HG02571 (cell line): ENCODE measurements at regions not wholly inside any gene's neighbourhood (a gene's known extent, or its start where the extent isn't known, plus 50 kb on each side); places are given as distances from the start of the nearest gene placed in this dataset.

Source experiments
- ATAC-seq: cut with Tn5 transposase; IDR thresholded peaks from one replicate; pipeline ENCODE4 v1.9.1; 2021; ENCODE audit warnings: mild to moderate bottlenecking, moderate library complexity; ENCODE audit not compliant: unreplicated experiment

DNA sequence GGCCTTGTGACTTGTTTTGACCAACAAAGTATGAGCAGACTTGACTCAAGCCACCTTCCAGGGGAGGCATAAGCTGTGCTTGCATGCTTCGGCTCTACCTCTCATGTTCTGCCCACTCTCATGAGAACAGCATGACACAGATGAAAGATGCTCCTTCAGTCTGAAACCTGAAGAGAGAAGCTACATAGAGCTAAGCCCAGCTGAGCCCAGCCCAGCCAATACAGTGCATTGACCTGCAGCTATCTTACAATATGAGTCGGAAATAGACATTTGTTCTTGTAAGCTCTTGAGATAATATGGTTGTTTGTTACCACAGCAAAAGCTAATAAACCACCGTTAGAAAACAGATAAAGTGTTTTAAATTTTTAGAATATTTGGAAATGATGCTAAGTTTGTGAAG lies 426.7 kb upstream of the PKDCC start:
- ATAC-seq = no peak

DNA sequence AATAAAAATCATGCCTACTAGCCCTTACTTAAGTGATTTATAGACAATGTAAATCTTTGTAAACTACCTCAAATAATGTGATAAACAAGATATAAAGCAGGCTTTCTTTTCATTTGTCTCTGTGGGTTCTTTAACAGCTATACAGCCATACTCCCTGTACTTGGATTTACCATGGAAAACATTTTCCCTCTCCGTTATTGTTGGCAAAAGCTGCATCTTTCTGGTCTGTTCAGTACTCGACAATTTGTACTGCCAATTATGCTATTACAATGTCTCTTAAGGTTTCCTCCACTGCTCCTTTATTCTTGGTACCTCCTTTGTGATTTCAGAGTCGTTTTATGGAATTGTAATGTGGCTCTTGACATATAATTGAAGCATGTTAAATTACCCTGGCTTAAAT lies 426.3 kb upstream of the PKDCC start:
- ATAC-seq = no peak

DNA sequence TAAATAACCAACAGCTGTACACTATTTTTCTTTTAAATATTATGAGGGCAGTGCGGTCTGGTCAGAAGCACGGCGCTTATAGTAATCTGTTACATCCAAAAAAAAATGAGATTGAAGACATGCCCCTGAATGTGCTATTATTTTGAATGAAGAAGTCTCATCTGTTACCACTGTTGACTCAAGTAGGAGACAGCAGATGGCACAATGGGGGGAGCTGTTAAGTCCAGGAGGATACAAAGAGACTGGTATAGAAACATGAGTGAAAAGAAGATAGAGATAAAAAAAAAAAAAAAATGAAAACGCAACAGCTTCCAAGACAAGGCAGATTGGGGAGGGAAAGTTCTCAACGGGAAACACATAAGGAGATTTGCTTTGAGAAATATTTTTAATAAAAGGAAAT lies 425.5 kb upstream of the PKDCC start:
- ATAC-seq = no peak

DNA sequence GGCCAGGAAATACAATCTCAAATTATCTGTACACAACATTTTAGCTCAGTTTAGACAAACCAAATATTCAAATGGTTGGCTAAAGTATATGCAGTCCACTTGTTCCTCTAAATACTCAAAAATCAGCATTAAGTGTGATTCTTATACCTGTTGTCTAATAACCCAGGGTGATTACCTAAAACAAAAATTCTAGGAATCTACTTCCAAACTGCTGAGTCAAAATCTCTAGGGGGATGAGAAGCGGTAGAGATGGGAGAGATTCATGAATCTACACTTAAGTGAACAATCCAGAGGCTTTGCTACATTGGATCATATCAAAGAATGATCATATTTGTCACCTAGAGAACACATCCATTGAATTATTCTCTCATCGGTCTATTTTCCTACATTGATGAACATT lies 420.9 kb upstream of the PKDCC start:
- no peak for ATAC-seq

DNA sequence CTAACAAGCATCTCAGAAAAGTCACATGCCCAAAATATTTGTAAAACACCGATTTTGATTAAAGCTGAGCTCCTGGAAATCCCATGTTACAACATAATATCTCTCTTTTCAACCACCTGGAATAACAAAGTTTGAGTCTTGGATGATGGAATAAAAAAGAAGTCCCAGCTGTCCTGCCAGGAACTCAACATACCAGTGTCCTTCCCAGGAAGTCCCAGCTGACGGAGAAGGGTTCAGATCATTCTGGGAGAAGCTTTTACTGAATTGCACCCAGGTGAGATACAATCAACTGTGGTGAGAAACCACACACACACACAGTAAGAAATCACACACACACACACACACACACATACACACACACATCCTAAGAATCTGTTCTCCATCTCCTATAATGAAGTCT lies 413.1 kb upstream of the PKDCC start:
- no peak for ATAC-seq

DNA sequence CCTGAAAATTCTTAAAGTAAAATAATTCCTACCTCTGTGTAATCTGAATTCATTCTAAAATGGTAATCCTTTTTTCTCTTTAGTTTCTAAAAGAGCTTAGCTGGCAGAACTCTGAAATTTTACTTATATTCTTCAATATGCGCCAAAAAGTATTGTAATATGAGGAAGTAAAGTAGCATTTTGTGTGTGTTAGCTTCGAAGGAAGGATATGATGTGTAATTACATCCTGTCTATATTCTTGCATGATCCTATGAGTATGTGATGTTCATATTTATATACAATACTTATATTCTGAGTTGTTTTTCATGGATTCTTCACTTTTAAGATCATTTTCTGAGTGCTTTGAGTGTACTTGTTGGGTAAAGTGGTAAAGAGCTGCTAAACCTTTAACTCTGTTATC lies 402.9 kb upstream of the PKDCC start:
- ATAC-seq = no peak

DNA sequence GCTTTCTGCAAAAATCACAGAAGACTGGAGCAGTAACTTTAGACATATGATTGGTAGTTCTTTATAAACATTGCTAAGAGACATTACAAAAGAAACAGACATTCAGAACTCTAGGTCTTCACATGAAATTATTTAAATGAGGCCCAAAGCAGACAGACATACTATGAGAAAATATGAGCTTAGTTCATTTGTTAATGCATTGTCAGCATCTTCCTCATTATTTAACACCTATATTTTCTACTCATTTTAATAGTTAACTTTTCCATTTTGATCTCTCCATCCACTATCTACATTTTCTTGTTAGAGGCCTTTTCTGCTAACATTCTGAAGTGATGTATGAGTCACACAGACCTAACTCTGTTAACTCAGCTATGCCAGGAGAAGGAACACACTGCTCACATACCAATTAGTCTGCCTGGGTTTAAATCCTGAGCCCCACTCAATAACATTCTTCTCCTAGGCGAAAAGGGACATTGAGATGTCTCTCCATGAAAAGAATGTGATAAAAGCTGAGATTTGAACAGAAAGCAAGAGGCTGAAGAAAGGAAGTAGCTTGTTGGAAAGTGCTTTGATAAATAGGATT lies 400.3 kb upstream of the PKDCC start:
- ATAC-seq = no peak

DNA sequence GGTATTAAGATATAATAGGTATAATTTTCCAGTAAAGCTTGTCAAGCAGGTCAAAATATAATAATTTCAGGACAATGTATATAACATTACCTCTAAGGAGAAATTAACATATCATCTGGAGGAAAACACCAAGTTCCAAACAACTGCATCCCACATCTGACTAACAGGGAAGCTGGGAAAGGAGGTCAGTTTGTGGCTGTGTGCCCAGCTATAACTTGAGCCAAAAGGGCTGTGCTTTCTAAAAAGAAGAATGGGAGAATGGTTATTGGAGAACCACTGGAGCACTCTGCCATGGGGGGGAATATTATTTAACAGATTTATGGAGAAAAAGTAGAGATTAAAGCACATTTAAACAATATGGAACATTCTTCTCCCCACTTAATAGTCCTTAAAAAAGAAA lies 390.6 kb upstream of the PKDCC start:
- no peak for ATAC-seq

DNA sequence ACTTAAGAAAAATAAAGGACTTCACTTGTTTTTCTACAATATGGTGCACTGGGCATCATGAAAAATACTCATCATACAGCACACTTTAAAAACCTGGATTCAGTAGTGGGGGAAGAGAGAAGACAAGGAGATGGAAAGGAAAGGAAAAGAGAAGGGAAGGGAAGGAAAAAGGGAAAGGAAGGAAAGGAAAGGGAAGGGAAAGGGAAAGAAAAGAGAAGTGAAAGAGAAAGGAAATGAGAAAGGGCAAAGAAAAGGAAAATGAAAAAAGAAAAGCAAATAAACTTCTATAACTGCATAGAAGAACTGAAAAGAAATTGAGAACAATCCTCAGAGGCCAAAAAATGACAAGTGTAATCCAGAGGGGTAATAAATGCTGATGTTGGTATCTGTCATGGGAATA lies 388.1 kb upstream of the PKDCC start:
- ATAC-seq = no peak

DNA sequence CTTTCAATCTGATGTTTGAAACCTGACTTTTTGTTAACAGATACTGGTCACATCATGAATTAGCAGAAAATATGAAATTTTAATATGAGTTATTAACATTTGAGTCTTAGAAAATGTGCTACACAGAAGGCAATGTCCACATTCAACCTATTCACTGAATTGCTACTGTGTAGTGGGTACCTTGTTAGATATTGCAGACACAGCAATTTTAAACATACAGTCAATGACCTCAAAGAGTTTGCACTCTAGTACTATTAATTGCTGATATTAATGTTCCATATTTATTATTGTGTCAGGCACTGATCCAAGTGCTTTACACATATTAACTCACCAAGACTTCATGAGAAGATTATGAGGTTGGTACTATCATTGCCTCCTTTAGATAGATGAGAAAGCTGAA lies 385.4 kb upstream of the PKDCC start:
- ATAC-seq = no peak

DNA sequence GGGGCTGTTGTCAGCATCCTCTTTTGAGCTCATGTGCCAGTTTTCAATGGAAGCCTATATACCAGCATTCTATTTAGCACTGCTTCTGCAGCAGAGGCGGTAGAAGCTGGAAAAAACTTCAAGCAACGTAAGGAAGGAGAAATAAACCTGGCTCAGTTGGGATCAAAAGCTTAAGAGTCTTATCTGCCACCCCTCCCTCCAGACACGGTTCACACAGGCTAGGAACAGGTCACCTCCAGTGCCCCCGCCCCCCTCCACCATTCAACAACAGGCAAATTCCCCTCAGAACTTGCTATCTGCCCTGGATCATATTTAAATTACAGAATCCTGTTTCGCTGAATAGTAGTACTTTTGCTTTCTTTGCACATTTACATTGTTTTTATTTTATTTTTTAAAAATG lies 384.8 kb upstream of the PKDCC start:
- no peak for ATAC-seq

DNA sequence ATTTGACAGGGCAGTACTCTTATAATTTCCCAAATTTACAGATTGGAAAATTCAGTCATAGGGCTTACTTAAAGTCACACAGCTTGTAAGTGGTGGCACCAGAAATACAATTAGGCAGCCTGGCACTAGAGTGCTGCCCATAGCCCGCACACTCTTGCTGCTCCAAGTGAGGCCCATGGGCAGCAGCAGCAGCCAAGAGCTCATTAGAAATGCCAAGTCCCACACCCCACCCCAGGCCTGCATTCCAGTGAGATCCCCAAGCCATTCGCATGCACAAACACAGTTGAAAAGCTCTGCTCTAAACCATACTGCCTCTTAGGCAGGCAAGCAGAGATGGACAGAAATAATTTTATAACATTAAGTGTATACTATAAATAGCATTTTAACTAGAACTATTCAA lies 379.3 kb upstream of the PKDCC start:
- ATAC-seq = no peak

DNA sequence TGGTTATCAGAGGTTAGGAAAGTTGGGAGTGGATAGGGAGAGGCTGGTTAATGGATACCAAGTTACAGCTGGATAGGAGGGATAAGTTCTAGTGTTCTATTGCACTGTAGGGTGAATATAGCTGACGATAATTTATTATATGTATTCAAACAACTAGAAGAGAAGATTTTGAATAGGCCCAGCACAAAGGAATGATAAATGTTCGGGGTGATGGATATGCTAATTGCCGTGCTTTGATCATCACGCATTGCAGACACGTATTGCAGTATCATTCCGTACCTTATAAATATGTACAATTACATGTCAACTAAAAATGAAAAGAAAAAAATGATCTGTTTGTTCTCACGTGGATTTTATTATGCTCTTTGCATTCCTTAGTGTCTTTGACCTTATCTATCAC lies 369.2 kb upstream of the PKDCC start:
- ATAC-seq = no peak

DNA sequence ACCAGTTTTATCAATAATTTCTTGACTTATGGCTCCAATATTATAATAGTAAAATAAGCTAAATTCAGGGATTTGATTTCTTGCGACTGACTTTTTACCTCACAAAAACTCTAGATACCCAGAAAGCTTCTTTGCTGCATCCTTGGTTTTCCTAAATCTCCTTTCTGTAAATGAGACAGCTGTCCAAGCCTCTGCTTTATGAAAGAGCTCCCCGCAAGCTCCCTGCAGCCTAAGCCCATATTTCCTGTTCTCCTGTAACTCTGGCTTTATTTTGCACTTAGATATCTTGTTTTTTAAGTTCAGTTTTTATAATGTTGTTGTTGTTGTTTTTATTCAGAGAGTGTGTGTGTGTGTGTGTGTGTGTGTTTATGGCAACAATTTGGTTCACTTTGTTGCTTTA lies 361.7 kb upstream of the PKDCC start:
- ATAC-seq = no peak

DNA sequence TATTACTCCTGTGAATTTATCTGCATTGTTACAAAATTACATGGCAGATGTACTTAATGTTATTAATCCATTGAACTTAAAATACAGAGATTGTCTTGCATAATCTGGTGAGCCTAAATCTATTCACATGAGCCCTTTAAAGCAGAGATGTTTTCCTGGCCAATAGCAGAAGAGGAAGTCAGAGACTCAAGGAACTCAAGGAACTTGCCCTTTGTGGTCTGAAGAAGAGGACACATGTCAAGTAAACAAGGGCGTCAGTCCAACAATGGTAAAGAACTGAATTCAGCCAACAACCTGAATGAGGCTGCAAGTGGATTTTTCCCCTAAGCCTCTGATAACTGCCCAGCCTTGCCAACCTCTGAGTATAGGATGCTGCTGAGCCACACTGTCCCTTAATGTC lies 356.3 kb upstream of the PKDCC start:
- ATAC-seq = no peak

DNA sequence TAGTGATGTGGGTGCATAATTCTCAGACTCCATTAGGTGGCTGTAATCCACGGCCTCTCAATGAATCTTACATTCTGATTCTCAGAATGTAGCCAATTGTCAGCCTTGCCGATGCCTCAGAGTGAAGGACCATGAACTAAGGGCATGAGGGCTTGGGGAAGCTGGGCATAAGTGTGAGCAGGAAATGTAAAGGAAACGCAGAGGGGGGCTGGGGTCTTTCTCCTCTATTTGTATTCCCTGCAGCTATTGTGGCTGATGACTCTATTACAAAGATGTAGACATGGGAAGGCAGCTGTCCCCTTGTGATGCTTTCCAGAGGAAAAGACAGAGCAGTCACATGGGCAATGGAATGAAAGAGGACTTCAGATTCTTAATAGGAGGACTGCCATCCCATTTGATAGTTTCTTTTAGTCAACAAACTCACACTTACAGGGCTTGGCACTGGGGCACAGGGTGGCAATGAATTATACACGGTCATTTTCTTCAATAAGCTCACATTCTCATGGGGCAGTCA lies 353.2 kb upstream of the PKDCC start:
- no peak for ATAC-seq

DNA sequence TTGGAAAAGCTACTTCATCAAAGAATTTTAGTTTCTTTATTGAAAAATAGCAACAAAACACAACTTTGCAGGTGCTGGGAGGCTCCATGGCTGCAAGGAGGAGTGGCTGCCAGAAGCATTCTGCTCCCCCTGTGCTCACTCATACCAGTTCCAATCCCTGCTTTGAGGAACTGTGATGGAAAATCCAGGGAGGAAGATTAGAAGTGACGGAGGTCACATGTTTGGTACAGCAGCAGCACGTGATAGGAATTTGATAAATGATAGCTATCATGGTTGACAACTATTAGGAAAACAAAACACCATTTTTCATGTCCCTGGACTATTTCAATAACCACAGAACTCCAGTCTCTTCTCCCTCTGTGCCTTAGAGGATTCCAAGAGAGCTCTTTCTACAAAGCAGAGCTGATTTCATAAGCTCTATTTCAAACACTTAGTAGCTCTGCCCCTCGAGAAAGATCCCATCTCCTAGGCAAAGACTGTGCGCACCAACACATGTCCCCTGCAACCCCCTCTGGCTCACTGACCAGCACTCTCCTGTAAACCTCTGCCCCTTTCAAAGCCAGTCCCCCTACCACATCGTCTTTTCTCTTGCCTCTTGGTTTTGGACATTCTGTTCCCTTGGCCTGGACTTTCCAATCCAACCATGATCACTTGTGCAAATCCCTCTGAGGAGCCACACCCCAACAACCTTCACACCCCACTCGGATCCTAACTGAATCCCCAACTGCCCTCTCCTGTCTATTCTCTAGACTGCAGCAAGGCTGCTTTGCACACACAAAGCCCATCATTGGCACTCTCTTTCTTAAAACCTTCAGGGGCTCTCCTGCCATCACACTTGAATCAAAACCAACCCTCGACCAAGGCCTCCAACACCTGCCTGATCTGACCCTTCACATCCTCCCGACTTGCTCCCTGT lies 352.4 kb upstream of the PKDCC start:
- no peak for ATAC-seq

DNA sequence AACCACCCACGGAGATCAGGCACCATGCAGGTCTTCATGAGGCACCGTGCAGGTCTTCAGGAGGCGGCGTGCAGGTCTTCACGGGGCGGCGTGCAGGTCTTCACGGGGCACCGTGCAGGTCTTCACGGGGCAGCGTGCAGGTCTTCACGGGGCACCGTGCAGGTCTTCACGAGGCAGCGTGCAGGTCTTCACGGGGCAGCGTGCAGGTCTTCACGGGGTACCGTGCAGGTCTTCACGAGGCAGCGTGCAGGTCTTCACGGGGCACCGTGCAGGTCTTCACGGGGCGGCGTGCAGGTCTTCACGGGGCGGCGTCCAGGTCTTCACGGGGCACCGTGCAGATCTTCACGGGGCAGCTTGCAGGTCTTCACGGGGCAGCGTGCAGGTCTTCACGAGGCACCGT lies 350.4 kb upstream of the PKDCC start:
- ATAC-seq = no peak

DNA sequence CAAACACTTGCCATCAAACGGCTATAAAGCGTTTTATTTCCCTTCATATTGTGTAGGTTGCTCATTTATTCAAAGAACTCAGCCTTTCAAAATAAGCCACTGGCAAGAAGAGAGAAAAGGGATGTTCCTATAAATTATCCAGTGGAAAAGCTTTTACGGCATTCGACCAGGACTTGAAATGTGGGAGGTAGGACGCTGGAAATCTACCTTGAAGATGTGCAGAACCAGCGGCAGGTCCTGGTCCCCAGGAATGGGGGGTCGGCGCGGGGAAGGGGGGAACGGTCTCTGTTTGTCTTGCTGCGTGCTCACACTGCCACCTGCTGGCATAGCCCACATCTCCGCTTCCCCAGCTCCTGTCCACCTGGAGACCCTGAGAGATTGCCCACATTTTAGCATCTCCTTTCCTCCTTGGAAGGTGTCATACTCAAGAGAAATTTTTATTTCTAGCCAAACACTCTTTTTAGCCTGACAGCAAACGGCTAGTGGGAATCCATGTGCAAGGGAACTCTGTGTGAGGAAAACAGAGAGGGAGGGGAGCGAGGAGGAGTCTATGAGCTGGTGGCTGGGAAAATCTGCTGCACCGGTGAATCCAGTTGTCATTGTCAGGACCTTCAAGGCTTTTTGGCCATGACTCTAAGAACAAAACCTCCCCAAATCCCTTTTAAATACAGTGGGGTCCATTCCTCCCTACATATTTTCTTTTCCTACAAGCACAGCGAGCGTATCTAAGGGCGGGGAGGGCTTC lies 349.0 kb upstream of the PKDCC start:
- no peak for ATAC-seq

DNA sequence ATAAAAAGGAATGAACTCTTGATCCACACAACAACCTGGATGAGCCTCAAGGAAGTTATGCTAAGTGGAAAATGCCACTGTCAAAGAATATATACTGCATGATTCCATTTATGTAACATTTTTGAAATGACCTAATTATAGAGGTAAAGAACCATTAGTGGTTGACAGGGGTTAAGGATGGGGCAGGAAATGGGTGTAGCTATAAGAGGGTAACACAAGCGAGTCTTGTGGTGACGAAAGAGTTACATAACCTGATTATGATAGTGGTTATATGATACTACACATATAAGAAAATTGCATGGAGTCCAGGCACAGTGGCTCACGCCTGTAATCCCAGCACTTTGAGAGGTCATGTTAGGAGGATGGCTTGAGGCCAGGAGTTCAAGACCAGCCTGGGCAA lies 346.6 kb upstream of the PKDCC start:
- ATAC-seq = no peak

DNA sequence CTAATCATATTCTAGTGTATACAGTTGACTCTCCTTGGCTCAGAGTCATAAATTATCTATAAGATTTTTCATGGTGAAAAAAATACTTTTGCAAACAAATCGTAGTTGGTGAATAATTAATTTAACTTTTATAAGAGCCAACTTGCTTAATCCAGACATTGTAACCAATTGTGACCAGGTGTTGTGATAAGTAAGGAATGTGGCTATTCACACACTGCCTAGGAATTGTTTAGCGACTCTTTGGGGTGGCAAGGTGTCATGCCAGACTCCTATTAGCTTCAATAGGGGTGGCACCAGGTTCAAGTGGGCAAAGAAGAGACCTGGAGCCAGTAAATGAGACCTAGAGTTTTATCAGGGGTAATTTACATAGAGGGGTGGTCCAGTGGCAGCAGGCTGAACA lies 344.7 kb upstream of the PKDCC start:
- ATAC-seq = no peak

DNA sequence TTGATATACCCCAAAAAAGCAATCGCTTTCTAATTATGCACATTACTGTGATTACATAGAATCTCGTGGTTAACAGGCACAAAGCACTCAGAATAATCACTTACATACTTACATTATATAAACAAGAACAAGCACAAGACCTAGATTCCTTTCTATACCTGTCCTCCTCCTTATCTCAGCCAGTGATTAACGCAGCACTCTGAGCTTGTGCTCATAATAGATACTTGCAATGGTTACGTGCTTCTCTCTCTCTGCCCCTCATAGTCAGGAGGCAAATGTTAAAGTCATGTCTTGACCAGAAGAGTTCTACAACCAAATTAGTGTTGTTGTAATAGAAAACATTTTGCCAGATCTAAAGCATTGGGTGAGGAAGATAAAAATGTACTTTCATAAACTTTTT lies 342.2 kb upstream of the PKDCC start:
- ATAC-seq = no peak
